GM03348 (cell line): ENCODE measurements at regions not wholly inside any gene's neighbourhood (a gene's known extent, or its start where the extent isn't known, plus 50 kb on each side); places are given as distances from the start of the nearest gene placed in this dataset.
"Not testable (repeated sequence)": the region's sequence is repeated elsewhere in the genome, so short reads cannot be mapped to it uniquely, and the experiment has no call there.

Experiments
- DNase-seq: peaks from one replicate; pipeline ENCODE4 v3.0.0; 2012; ENCODE audit warnings: low spot score

GRCh38 chr4:124884316-124884715, 171.8 kb upstream of the ANKRD50 start:
- no peak for DNase-seq

GRCh38 chr4:124883632-124884031, 171.1 kb upstream of the ANKRD50 start:
- peak; percentile 2 for DNase-seq

GRCh38 chr4:124879195-124879594, 166.7 kb upstream of the ANKRD50 start:
- no peak for DNase-seq

GRCh38 chr4:124874172-124874450, 161.6 kb upstream of the ANKRD50 start:
- no peak for DNase-seq

DNA sequence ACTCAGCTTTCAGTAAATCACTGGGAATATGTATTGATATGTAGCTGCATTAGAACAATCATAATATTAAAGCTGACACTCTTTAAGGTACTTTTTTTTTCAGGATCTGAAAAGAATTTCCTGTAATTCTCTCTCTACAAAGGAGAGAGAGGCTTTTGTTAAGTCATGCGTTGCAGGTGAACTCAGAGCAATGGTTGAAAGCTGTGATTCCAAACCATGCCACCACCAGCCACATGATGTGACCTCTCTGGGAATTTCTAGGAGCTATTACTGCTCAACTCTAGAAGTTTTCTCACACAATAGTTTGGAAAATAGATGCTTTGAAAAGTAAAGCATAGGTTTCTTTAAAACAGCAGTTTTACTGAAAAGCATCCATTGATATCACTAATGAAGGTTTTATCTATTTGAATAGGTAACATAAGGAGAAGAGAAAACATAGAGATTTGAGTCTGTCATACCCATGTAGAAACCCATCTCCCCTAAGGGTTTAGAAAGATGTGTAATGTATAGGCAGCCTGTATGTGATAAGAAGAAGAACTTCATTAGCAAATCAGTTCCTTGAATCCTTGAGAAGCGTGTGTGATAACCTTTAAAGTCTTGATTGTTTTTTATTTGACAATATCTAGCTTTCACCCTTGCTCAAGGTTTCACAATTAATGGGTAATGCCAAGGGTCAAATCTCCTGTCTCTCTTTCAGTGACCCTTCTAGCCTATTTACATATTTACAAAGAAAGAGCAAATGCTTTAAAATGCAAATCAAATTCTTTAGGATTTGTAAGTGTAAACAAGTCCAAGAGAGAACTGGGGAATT, 161.0 kb upstream of the ANKRD50 start:
- DNase-seq: no peak

DNA sequence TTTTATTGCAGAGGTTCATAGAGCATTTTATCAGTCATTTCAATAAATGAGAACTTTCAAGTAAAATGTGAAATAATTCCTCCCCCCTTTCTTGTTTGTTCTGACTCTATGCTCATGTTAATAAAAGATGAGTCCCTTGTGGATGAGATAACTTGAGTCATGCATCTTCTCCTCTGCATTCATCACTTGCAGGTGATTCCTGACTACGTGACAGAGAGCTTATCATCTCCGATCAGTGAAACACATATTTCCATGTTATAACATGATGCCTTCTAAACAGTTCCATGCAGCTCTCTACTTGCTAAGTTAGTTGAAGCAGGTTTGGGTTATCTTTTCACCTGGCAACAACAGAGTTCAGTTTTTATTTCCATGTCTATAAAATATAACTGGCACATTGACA, 160.1 kb upstream of the ANKRD50 start:
- no peak for DNase-seq

DNA sequence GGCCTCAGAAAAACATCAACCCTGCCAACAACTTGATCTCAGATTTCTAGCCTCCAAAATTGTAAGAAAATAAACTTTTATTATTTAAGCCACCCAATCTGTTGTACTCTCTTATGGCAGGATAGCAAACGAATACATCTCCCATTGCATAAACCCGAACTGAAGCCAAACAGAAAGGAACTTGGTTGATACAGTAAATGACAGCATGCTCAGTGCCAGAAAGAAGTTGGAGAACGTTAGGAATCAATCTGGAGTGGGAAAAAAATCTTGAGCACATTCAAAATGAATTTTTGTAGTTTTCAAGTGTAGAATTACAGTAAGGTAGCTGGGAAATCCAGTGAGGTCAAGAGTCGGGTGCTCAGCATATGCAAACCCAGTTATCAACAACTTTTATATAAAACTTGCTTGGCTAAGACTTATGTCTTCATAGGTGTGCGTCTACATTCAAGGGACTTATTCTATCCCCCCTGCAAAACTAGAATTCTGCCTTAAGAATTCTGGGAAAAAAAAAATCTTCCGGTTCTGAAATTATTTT, 157.5 kb upstream of the ANKRD50 start:
- no peak for DNase-seq

DNA sequence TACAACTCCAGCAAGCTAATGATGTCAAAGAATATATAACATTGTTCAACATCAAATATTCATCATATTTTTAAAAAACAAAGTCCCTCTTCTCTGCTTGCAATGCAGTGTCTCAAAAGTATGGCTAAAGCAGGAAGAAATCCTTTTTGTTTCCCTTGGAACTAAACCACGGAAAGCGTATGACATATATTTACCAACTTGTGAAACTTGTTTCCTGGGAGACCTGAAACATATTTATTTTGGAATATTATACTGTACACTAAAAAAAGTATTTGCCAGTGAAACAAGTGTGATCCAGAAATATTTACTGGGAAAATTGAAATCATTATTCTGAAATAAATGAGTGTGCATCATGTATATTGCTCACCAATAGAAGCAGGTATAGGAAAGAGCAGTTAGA, 156.0 kb upstream of the ANKRD50 start:
- DNase-seq: no peak

GRCh38 chr4:124867536-124867935, 155.0 kb upstream of the ANKRD50 start:
- DNase-seq: no peak

- DNase-seq: no peak
Observed at GRCh38 chr4:124866301-124866700, 153.8 kb upstream of the ANKRD50 start.

- DNase-seq: no peak
Observed at GRCh38 chr4:124863040-124863545, 150.6 kb upstream of the ANKRD50 start.

- peak; percentile 11 for DNase-seq
Observed at GRCh38 chr4:124862261-124862660, 149.7 kb upstream of the ANKRD50 start.

DNA sequence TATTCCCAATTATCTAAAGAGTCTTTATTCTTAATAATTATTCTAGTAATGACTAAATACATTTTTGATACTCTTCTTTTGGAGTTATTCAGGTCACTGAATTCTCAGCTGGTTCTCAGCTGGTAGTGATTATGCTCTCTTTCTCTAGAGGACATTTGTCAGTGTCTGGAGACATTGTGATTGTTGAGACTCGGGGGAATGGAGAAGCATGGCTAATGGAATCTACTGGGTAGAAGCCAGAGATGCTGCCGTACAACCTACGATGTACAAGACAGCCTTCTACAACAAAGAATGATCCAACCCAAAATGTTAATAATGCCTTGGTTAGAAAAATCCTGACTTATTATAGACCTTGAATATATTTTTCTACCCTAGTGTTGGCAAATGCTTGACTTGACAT, 149.2 kb upstream of the ANKRD50 start:
- no peak for DNase-seq

DNA sequence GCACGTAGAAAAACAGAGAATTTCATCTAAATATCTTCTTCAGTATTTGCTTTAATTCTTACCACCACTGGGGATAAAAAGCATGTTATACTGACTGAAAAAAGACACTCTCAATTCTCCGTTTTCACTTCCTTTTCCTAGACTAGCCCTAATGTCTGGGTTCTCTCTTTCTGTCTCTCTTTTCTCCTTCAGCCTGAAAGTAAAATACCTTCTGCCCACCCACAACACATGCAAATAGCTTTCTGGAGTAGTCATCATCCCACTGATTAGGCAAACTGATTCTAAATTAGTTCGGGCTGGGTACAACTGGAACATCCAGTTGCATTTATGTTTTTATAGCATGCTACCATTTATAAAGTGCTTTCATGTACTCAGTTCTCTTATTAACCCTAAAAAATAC, 142.4 kb upstream of the ANKRD50 start:
- DNase-seq: peak; percentile 52

GRCh38 chr4:124851741-124852140, 139.2 kb upstream of the ANKRD50 start:
- DNase-seq: no peak

GRCh38 chr4:124846306-124846705, 133.8 kb upstream of the ANKRD50 start:
- no peak for DNase-seq

DNA sequence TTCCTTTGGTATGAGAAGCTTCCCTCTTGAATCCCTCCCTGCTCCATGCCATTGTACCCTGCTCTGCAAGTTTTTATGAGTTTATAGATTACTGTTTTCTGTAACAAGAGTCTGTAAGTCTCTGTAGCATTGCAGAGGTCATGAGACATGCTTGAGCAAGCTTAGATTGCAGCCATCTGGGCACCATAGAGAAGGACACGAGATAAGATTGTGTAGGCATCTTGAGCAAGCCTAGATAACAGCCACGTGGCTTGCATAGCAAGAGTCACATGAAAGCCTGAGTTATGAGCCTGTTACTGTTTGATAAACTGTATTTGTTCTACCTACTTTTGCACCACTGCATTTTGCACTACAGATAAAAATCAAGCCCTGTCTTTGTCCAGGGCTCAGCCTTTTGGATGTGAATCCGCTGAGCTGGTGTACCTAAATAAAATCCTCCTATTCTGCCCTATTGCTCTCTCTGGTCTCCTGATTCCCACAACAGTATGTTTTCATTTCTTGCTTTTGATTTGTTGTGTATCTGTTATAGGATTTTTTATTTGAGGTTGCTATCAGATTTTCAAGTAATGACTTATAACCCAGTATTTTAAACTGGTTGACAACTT, 127.4 kb upstream of the ANKRD50 start:
- no peak for DNase-seq

- no peak for DNase-seq
Observed at GRCh38 chr4:124833831-124834505, 121.4 kb upstream of the ANKRD50 start.

GRCh38 chr4:124828382-124828781, 115.8 kb upstream of the ANKRD50 start:
- DNase-seq: no peak

DNA sequence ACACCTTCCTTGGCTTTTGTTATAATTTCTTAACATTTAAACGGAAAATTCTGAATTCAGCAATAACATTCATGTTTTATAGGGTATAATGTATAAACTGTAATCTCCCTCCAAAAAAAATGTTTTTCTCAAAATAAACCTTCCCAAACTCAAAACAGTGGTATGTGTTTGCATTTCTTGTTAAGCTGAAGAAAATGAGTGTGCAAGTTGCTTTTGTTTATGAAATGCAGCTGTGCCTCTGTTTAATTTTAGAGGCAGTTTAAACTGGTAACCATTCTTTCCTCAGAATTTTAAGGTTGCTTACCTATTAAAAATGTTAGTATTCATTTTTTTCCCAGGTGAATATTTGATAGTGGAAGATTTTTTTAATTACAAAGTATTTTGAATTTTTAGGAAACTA, 105.0 kb upstream of the ANKRD50 start:
- DNase-seq: no peak

DNA sequence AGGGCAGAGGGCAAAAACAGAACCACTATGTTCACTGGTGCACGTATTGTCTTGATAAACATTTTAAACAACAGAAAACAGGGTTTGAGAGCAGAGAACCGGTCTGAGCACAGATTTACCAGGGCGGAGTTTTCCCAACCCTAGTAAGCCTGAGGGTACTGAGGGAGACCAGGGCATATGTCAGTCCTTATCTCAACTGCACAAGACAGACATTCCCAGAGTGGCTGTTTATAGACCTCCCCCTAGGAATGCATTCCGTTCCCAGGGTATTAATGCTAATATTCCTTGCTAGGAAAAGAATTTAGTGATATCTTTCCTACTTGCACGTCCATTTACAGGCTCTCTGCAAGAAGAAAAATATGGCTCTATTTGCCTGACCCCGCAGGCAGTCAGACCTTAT, 99.7 kb upstream of the ANKRD50 start:
- not testable (repeated sequence) for DNase-seq

DNA sequence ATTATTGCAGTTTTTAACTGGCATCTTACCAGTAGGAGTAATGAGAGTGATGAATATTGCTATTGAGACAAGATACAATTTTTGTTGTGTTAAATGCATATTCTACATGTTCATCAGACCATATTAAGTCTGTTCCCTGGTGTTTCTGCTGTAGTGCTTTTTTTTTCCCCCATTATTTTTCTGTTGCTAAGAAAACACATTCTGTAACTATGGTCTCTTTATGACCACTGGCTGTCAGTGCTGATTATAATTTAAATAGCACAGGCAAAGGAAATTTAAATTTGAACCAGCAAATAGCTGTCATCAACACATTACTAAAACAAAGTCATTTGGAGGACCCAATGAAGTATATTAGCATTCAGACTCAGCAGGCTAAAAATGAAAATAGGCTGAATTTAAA, 98.3 kb upstream of the ANKRD50 start:
- no peak for DNase-seq

DNA sequence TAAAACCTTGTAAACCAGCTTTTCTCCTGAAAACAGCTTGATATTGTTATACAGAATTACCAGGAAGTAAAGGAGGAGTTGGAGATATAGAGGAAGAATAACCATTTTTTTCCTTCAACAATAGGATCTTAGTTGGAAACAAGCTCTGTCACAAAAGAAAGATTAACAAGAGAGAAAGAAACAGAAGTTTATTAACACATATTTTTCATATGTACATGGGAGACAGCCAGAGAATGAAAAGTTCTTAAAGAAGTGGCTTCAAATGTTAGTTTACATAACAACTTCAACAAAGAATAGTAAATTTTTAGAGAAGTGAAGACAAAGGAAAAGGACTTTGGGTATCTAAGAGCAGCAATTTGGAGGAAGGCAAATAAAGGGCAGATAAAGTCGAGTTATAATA, 94.9 kb upstream of the ANKRD50 start:
- DNase-seq: no peak
